ENCODE measurements at regions not wholly inside any gene's neighbourhood (a gene's known extent, or its start where the extent isn't known, plus 50 kb on each side); places are given as distances from the start of the nearest gene placed in this dataset.
A peak's percentile ranks its signal among the peaks of the same experiment; 100 is the strongest.

GRCh38 chr2:66717973-66718372 lies 283.0 kb downstream of the MEIS1 start:
- DNase-seq = no peak

- no peak for DNase-seq
Measured at GRCh38 chr2:66721776-66722175, 286.9 kb downstream of the MEIS1 start.

GRCh38 chr2:66724241-66724640 lies 289.3 kb downstream of the MEIS1 start:
- no peak for DNase-seq

- peak in 1 of 3 donors; percentile 16 for DNase-seq
Measured at GRCh38 chr2:66729416-66730330, 294.7 kb downstream of the MEIS1 start.

GRCh38 chr2:66730441-66730840 lies 295.5 kb downstream of the MEIS1 start:
- DNase-seq = no peak

GRCh38 chr2:66733364-66733999 lies 298.6 kb downstream of the MEIS1 start:
- DNase-seq = peak; percentile 13 to 38 (median 30)

- no peak for DNase-seq
Measured at GRCh38 chr2:66748939-66749338, 314.0 kb downstream of the MEIS1 start.

GRCh38 chr2:66749566-66749965 lies 314.6 kb downstream of the MEIS1 start:
- DNase-seq = no peak

GRCh38 chr2:66753257-66753656 lies 318.3 kb downstream of the MEIS1 start:
- DNase-seq = no peak

GRCh38 chr2:66753660-66754059 lies 318.7 kb downstream of the MEIS1 start:
- DNase-seq = no peak

- no peak for DNase-seq
Measured at GRCh38 chr2:66755974-66756373, 321.0 kb downstream of the MEIS1 start.

- no peak for DNase-seq
Measured at GRCh38 chr2:66761826-66762225, 326.9 kb downstream of the MEIS1 start.

- DNase-seq = no peak
Measured at GRCh38 chr2:66762761-66763160, 327.8 kb downstream of the MEIS1 start.

- DNase-seq = no peak
Measured at GRCh38 chr2:66766582-66766981, 331.7 kb downstream of the MEIS1 start.

GRCh38 chr2:66771359-66771976 lies 336.5 kb downstream of the MEIS1 start:
- no peak for DNase-seq

GRCh38 chr2:66772618-66773017 lies 337.7 kb downstream of the MEIS1 start:
- DNase-seq = no peak

GRCh38 chr2:66775730-66776422 lies 341.0 kb downstream of the MEIS1 start:
- DNase-seq = no peak

GRCh38 chr2:66781804-66782203 lies 346.9 kb downstream of the MEIS1 start:
- no peak for DNase-seq

- no peak for DNase-seq
Measured at GRCh38 chr2:66782780-66783361, 347.9 kb downstream of the MEIS1 start.

GRCh38 chr2:66789741-66790140 lies 354.8 kb downstream of the MEIS1 start:
- DNase-seq = no peak

- peak; percentile 64 to 90 (median 79) for DNase-seq
Measured at GRCh38 chr2:66790651-66791181, 355.8 kb downstream of the MEIS1 start.
